PC-9 (cell line): ENCODE measurements at regions not wholly inside any gene's neighbourhood (a gene's known extent, or its start where the extent isn't known, plus 50 kb on each side); places are given as distances from the start of the nearest gene placed in this dataset.

Experiments
- CTCF ChIP-seq: fragments of 200-600 bp; sonication (generic); conservative IDR thresholded peaks from 2 replicates; pipeline ENCODE4 v1.6.1; 2017; ENCODE audit warnings: mixed run types, antibody characterized with exemption, mild to moderate bottlenecking, moderate library complexity
- EZH2 ChIP-seq: fragments of 200-600 bp; sonication (generic); IDR thresholded peaks from 2 replicates; pipeline ENCODE4 v1.8.0; 2017; ENCODE audit warnings: antibody characterized with exemption, low read depth

GRCh38 chr16:65657556-65657955 is 535.7 kb upstream of the CDH11 start:
- TF ChIP-seq EZH2 = no peak
- TF ChIP-seq CTCF = no peak
